Glomerular visceral epithelial cell (primary cell): ENCODE measurements at regions not wholly inside any gene's neighbourhood (a gene's known extent, or its start where the extent isn't known, plus 50 kb on each side); places are given as distances from the start of the nearest gene placed in this dataset.

Source experiments
- DNase-seq: peaks from one replicate; pipeline ENCODE4 v3.0.0-alpha.2; 2016; ENCODE audit errors: extremely low spot score

DNA sequence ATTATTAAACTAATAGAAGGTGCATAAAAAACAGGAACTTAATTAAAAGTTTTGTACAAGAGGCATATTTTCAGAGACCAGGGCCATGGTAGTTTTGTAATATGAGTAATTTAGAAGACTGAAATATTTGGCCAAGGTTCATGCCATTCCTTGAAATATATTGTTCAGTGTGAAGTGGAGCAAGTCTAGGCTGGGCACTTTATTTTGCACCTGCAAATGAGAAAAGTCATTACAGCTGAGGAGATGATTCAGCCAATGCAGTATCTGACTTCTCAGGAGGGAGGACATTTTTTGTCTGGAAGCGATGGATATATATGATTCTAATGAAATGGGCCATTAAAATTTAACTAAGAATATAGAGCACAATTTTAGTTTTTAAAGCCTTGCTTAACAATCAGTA, 754.0 kb upstream of the ADAMTS16 start:
- no peak for DNase-seq

GRCh38 chr5:4387290-4387689, 752.8 kb upstream of the ADAMTS16 start:
- DNase-seq = no peak

- DNase-seq = no peak
These were observed 744.4 kb upstream of the ADAMTS16 start for GRCh38 chr5:4395752-4396151.

- no peak for DNase-seq
These were observed 734.4 kb upstream of the ADAMTS16 start for GRCh38 chr5:4405614-4406219.

- no peak for DNase-seq
These were observed 730.0 kb upstream of the ADAMTS16 start for GRCh38 chr5:4410151-4410550.

DNA sequence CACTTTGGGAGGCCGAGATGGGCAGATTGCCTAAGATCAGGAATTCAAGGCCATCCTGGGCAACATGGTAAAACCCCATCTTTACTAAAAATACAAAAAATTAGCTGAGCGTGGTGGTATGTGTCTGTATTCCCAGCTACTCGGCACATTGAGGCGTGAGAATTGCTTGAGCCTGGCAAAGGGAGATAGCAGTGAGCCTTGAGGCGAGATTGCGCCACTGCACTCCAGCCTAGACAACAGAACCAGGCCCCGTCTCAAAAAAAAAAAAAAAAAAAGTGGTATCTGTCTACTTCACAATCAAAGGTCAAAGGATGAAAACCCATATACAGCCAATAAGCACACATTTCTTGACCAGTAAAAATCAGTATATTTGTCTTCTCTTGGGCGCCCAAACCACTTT, 728.5 kb upstream of the ADAMTS16 start:
- DNase-seq = no peak

- no peak for DNase-seq
These were observed 726.1 kb upstream of the ADAMTS16 start for GRCh38 chr5:4413996-4414395.

GRCh38 chr5:4418084-4418483, 722.0 kb upstream of the ADAMTS16 start:
- no peak for DNase-seq

DNA sequence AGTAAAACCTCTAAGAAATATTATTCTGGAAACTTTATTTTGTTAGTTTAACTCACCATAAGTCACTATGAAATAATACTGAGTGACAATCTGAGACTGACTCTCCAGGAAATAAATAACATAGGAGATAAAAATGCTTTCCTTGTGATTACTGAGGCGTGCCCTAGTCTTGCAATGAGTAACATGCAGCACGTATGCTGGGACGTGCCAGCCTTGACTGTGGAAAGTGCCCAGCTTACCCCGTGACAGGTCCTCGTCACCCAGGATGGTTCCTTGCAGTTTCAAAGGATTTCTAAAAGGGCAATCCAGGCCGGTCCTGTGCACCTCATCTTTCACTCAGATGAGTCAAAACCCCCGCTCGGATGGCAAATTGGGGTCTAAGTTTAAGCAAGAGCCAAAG, 720.8 kb upstream of the ADAMTS16 start:
- DNase-seq = no peak

DNA sequence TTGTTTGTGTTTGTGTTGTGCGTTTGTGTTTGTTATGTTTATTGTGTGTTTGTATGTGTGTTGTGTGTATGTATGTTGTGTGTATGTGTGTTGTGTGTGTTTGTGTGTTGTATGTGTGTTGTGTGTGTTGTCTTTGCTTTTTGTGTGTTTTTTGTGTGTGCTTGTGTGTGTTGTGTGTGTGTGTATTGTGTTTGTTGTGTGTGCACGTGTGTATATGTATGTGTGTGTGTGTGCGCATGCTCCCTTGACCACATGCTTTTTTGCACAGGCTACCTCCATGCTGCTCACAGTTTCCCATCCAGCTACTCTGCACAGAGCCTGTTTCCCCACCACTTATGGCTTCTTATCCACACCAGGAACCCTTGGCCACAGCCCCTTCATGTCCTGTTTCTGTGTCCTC, 720.0 kb upstream of the ADAMTS16 start:
- no peak for DNase-seq

DNA sequence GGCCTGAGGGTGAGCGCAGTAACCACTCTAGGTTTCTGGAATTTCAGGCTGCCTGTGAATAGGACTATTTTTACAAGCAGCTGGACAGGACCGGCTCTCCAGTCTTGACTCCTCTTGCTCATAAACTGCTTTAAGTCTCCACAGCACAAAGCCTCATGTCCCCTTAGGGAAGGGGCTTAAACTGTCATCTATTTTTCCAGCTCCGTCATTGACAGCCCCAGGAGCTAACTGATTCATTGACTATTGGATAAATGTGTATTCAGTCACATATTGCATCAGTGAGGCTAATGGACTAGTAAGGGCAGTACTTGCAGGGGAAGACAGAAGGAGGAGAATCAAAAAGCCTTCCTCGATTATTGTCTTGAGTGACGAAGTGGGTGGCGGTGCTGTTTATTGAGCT, 719.4 kb upstream of the ADAMTS16 start:
- no peak for DNase-seq

DNA sequence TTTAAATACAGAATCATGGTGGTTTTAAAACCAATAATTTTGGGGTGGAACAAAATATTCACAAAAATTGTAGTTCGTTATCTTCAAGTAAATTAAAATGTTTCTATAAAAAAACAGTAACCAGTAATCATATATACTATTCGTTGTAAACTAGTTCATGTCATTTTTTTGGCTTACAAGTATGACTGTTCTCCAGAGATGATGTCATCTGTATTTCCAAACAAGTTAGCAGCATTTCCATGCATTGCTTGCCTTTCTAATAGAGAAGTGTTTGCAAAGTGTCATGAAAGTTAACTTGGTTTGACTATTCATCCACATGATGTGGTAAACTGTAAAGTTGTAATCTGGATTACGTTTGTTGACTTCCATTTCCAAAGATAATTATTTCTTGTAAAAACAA, 717.9 kb upstream of the ADAMTS16 start:
- DNase-seq = no peak

DNA sequence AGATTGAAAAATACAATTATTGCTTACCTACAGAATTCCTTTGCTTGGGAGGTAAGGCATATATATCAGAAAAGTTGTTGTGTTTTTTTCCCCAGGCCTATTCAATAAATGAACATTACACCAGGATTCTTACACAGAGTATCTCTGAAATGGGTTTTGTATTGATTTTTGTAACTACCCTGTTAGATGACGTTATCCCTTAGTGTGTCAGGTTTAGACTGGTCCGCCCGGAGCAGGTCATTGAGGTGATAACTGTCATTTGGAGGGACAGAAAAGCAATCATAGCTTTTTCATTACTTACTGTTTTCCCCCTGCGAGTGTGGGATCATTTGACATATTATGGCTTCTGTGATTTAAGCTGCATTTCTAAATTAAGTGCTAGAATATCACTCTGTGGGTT, 715.2 kb upstream of the ADAMTS16 start:
- DNase-seq = no peak

GRCh38 chr5:4440536-4440935, 699.6 kb upstream of the ADAMTS16 start:
- no peak for DNase-seq

- no peak for DNase-seq
These were observed 697.9 kb upstream of the ADAMTS16 start for GRCh38 chr5:4442221-4442620.

DNA sequence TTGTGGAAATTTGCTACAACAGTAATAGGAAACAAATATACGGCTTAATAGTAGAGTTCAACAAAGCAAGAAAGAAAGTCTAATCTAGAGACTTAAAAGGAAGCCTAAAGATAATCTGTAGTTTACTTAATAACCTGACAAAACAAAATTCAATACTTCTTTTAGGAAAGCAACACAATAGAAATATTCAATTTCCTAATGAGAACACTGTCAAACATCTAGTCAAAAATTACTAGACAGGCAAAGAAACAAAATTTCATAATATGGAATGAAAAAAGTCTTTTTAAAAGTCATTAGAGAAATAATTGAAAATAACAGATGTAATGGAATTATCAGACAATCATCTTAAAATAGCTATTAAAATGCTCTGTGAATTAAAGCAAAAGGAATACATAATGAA, 692.5 kb upstream of the ADAMTS16 start:
- no peak for DNase-seq

DNA sequence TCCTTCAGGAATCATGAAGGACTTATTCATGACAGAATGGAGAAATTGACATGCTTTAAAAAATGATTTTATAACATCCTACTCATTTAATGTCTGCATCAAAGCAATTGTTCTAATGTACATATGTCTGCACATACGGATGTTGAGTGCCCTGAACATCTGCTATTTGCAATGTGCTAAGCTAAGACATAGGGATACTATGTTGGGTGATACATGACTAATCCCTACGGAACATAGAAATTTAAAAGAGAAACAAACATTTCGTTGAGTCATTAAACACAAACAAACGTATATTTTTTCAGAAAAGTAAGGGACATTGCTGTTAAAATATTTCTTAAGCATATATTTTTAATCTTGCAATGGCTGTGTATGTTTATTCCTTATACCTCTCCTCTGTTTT, 686.5 kb upstream of the ADAMTS16 start:
- DNase-seq = no peak

- no peak for DNase-seq
These were observed 660.7 kb upstream of the ADAMTS16 start for GRCh38 chr5:4479426-4479825.

DNA sequence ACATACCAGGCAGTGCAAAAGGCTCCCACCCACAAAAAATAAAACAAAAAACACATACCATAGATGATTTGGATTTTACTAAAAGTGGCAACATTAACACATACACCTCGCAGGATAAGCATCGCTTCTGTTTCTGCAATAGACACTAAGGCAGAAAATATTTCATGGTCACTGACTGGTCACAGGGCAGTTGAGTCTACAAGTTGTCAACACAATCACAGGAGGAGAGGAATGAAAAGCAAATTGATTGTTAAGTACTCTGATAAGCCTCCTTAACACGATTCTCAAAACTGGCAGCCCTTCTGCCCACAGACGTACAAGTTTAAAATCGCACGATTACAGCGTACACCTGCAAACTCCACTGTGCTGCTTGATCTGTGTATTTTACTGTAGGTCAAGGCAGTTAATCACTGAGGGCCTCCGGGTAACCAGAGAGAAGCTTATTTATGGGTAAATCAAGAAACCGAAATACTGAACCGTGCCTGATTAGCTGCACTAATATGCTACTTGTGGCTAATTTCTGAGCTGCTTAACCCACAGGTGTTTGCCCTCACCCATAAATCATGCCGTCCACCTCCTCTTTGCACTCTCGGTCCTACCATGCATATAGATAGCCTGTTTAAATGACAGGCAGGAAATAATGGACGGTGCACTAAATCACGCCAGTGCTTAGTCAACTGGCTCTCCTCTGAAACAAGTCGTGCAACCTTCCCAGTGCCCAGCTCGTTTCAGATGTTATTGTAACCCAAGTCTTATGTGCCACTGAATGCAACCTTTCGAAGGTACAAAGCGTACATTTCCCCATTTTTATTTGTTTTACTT, 659.4 kb upstream of the ADAMTS16 start:
- DNase-seq = no peak

- no peak for DNase-seq
These were observed 652.5 kb upstream of the ADAMTS16 start for GRCh38 chr5:4487581-4487980.

- no peak for DNase-seq
These were observed 628.0 kb upstream of the ADAMTS16 start for GRCh38 chr5:4511996-4512656.

- no peak for DNase-seq
These were observed 626.7 kb upstream of the ADAMTS16 start for GRCh38 chr5:4513381-4513780.

- no peak for DNase-seq
These were observed 626.0 kb upstream of the ADAMTS16 start for GRCh38 chr5:4514067-4514648.
